GM12892 (cell line): ENCODE measurements at regions not wholly inside any gene's neighbourhood (a gene's known extent, or its start where the extent isn't known, plus 50 kb on each side); places are given as distances from the start of the nearest gene placed in this dataset.

ENCODE experiments used
- POLR2A ChIP-seq: IDR thresholded peaks from 2 replicates; pipeline ENCODE4 v1.6.1; 2011; ENCODE audit warnings: low read depth, low read length, control low read depth
- POLR2AphosphoS5 ChIP-seq: IDR thresholded peaks from 2 replicates; pipeline ENCODE4 v1.6.1; 2011; ENCODE audit warnings: low read depth, low read length, control low read depth
- TAF1 ChIP-seq: IDR thresholded peaks from 2 replicates; pipeline ENCODE4 v1.6.1; 2011; ENCODE audit warnings: low read depth, mild to moderate bottlenecking, control low read depth, low read length, borderline replicate concordance

DNA sequence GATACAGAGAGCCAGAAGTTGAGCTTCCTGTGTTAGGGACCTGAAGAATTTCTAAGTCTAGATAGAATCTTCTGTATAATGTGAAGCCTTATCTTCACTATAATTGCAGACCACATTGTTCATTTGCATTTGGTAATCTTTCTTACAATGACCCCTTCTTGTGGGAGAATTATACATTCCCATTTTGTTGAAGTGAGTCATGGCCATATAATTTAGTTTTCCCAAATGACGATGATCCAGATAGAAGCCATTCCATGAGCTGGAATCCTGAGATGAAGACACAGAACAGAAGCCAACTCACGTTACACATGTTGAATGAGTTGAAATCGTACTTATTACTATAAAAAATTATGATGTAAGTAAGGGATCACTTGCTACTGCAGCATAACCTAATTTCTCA is 187.8 kb downstream of the TUSC7 start:
- TF ChIP-seq POLR2A, result no peak
- TF ChIP-seq POLR2AphosphoS5, result no peak
- no peak for TF ChIP-seq TAF1
